A172 (cell line): ENCODE measurements at regions not wholly inside any gene's neighbourhood (a gene's known extent, or its start where the extent isn't known, plus 50 kb on each side); places are given as distances from the start of the nearest gene placed in this dataset.
A peak's percentile ranks its signal among the peaks of the same experiment; 100 is the strongest.

Experiments used
- DNase-seq: peaks from one replicate; pipeline ENCODE4 v3.0.0-alpha.2; 2015; ENCODE audit warnings: low spot score

DNA sequence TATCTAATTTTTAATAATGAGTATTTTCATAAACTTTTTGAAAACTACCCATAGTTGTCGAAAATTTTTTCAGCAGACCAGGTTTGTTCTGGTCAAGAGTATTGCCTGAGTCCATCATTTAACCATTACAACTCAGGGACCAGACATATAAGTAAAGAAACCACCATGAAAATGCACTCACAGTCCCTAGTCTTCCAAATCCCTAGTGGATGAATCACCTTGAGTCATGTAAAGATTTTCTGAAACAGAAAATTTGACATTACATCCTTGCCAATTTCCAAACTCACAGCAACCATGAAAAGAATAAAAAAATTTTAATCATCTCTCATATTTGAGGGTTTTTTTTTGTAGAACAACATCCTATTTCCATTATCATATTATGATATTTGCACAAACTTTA lies 1337.5 kb upstream of the CDH8 start:
- peak; percentile 8 for DNase-seq

DNA sequence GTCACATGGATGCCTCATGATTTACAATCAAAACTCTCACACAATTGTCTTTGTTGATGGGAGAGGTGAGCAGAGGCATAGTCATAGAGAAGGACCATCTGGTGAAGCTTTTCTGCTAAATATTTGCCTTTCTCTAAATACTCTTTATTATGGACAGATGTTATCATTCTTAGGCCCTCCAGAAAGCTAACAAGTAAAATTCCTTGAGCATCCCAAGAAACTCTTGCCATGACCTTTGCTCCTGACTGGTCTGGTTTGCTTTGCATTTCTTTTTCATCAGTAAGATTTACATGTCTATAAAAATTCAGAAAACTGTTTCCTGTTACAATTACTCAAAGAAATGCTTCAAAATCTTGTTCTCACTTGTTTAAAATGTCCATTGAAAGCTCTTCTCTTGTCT lies 1336.6 kb upstream of the CDH8 start:
- no peak for DNase-seq

DNA sequence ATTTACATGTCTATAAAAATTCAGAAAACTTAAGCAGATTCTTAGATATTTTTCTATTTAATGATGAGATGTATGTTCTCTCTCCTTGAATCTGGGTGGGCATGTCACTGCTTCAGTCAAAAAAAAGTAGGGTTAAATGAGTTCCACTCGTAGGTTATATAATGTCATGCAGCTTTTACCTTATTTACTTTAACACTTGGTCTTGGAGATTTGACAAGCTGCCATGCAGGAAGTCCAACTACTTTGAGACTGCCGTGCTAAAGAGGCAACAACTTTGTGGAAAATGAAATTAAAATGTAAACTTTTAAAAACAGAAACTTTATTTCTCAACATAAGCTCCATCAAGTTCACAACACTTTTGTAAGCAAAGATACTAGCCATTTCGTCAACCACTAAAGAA lies 1336.0 kb upstream of the CDH8 start:
- DNase-seq, result no peak

DNA sequence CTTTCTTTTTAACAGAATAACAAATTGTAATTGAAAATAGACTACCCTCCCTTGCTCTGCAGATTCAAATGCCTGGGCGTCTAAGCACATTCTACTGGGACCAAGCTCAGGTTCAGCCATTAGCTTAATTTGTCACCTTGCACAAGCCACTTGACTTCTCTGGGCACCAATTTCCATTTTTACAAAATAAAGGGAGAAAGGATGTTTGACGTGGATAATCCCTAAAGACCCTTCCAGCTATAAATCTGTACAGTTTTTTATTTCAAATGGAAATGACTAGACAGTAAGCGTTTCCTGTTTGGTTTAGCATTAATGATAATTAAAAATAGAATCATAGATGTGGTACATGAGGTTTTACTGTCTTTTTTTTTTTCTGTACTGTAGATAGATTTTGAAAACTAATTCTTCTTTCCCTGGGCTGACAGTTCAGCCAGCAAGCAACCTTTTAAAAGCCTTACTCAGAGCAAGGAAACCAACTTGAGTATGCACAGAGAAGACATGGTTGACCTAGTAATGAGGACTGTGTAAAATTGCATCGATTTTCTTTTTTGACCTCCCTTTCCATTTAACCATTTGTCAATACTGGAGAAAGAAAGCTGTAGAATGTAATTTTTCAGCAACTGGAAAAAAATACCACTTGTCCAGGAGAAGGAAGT lies 1329.5 kb upstream of the CDH8 start:
- DNase-seq, result no peak

DNA sequence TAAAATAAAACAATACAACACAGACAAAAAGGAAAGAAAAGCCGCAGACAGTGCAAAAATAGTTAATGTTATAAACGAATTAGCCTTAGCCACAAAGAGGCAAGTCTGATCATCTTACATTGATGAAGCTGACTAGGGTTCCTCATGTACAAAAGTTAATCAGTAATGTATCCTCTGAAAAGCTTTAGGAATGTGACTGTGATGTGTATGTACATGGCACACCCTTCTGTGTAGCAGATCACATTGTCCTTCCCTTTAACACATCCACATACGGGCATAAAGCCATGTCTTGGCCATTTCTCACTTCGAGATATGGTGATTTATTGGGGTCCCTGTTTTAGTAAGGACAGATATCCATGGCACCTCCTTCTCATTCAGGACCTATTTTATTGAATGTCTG lies 1327.5 kb upstream of the CDH8 start:
- no peak for DNase-seq

DNA sequence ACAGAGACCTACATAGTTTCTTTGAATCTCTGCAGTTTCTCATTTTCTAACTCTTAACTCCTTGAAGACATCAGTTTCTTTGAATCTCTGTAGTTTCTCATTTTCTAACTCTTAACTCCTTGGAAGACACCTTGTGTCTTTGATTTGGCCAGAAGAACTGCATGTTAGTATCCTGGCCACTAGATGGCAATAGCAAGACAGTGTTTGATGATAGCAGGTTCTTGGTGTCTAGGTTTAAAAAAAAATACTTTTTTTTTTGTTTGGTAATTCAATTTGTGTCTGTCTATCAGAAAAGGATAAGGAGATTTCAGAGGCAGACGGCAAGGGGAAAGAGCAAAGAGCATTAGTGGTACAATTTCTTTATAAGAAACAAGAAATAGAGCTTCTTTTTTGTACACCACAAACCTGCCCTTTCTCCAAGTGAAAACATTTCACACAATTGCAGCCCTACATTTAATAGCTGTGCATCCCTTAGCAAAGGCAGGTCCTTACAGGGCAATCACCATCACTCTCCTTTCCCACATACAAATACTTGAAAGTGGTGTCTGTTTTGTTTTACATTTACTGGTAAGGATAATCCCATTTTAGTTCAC lies 1324.9 kb upstream of the CDH8 start:
- peak; percentile 54 for DNase-seq

DNA sequence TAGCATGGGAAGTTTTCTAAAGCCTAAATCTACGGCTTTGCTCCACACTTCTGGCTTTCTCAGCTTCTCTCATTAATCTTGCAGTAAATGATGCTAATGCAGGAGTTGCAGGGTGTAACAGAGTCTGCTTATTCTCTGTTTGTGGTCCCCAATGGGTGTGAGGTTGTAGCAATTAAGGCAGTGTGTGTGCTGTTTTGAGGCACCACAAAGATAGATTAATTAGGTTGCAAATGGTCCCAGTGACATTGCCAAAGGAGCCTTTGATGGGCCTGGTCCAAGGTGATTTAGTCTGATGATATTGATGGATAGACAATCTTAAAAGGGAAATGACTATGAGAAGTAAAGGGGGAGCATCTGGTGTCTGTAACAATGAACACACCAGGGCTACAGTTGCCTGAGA lies 1313.7 kb upstream of the CDH8 start:
- DNase-seq, result no peak

DNA sequence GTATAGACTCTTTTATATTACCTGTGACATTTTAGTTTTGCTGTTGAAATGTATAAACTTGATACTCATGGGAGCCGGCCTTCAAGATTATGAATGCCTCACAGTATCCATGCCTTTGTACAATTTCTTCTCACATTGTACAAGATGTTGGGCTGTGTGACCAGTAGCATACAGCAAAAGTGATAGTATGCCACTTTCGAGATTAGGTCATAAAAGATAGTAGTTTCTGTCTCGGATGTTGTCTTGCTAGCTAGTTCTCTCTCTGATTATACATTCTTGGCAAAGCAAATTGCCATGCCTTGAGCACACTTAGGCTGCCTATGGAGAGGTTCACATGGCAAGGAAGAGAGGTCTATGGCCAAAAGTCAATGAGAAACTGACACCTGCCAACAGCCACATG lies 1309.8 kb upstream of the CDH8 start:
- DNase-seq, result no peak

DNA sequence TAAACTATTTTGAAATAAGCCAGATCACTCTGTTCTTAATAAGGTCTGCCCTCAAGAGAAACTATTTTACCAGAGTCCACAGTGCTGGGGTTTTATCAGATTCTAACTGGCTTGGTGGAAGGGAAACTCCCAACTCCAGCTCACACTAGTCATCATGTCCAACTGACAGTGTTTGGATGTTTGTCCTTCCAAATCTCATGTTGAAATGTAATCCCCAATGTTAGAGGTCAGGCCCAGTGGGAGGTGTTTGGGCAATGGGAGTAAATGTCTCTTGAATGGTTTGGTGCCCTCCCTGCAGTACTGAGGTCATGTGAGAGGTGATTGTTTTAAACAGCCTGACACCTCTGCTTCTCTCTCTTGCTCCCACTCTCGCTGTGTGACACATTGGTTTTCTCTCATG lies 1301.0 kb upstream of the CDH8 start:
- no peak for DNase-seq

DNA sequence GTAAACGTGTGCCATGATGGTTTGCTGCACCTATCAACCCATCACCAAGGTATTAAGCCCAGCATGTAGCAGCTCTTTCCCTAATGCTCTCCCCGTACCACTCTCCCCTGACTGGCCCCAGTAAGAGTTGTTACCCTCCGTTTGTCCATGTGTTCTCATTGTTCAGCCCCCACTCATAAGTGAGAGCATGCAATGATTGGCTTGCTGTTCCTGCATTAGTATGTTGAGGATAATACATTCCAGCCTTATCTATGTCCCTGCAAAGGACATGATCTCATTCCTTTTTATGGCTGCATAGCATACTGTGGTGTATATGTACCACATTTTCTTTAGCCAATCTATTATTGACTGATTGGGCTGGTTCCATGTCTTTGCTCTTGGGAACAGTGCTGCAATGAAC lies 1294.9 kb upstream of the CDH8 start:
- no peak for DNase-seq

DNA sequence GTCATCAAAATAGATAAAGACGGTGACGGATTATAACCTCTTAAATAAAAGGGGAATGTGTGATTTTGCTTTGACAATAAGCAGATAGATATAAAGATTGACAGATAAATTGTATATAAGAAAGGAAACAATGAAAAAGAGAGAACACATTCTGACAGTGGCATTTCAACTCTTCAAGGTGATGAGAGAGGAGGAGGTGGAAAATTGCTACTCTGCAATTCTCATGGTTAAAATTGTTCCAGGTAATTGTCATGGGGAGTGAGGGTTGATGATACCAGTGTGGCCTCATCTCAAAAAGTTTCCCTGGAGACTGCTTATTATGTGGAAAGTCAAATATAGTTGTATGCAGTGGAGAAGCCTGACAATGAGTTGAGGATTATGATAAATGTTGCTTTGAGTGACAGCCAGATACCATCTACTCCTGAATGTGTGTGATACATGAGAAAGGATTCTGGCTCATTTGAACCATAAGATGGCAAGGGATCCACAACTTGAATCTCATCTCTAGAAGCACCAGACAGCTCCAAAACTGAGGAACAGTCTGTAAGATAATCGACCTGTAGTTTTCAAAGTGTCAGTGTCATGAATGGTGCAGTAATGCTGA lies 1290.6 kb upstream of the CDH8 start:
- DNase-seq, result no peak

DNA sequence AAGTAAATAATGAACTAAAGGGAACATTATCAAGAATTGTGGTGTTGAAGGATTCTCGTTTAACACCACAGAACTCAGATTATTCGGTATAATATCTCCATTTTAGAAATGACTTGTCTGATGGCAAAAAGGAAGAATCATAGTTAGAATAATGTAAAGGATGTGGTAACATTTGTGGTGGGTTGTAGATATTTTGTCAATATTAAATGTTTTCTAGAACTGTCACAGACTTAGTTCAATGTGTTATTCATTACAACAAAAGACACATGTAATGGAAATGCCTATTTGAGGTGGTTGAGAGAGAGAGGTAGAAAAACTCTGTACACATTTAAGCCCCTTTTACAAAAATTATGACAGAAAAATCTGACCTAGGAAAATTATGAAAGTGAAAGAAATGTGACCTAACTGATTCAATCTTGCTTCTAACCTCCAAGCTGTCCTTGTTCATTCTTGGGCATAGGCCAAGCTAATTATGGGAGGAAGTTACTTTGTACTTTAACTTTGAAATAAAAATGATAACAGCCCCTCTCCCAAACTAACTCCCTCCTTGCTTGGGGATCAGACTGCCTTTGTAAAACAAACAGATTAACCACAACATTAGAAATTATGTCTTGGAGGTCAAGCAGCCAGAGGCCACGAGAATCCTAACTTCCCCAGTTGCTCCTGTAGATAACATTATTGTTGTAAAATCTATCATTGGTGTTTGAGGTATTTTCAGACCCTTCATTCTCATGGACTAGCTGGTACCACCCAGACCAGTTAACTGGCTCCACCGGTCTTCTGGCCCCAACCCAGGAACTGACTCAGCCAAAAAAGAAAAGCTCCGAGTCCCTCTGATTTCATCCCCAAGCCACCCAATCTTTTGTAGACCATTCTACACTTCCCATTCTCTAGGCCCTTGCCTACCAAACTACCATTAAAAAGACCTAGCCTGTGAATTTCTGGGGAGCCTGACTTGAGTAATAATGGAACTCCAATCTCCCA lies 1287.8 kb upstream of the CDH8 start:
- peak; percentile 46 for DNase-seq

DNA sequence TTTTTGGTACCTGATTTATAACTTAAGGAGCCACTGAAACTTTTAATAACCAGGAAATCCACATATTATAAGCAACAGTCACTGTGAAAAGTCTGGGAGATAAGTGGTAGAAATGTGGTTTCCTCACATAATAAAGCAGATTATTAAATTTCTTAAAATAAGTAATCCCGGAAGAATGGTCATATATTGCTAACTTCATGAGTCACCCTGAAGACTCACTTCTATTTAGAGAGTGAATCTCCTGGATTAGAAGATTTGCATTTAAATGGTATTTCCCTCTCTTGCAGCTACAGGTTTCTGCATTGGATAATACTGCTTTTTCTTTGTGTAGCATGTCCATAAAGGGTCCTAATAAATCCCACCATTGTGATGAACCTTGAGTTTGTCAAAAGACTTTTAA lies 1286.8 kb upstream of the CDH8 start:
- DNase-seq, result peak; percentile 46

DNA sequence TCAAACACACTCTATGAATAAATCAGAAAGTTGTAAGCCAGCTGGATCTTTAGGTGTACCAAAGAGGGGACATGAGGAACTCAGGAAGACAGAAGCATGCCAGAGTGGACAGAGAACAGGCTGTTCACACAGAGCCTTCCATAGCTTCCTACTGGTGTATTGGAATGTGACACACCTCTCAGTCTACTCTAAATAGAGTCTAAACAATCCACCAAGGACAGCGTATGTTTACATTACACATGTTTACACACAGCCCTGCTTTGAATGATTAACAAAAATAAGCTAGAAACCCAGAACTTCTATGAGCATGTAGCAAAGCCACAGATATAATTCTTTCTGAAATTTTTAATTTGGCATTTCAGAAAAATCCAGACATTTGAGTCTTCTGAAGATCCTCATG lies 1279.0 kb upstream of the CDH8 start:
- DNase-seq, result no peak

DNA sequence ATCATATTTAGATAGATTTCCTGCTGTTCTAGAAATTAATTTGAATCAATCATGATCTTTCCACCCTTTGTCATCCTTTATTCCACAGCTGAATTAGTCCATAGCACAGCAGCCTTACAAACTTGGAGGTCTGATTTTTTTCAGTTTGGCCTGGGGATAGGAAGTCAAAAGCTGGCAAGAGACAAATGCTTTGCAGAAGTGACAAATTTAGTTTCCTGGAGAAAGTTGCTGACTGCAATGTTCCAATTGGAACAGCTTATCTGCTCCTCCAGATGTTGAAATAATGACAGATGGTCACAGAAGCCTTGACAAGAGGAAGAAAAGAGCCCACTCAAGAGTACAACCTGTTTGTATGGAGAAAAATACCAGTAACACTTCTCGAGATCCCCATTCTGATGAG lies 1276.1 kb upstream of the CDH8 start:
- DNase-seq, result no peak

DNA sequence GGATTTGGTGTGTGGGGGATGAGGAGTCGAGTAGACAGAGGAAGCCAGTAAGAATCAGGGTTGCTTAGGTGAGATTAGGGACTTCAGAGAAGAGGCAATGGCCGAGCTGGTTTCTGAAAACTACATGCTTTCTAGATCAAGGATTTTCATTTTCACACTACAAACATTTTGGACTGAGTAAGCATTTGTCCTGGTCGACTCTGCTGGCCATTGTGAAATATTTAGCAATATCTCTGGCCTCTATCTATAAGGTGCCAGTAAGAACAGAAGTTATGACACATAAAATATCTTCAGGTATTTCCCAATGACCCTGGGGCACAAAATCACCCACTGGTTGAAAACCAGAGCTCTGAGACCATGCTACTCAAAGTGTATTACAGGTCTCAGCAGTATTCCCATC lies 1275.1 kb upstream of the CDH8 start:
- DNase-seq, result no peak

DNA sequence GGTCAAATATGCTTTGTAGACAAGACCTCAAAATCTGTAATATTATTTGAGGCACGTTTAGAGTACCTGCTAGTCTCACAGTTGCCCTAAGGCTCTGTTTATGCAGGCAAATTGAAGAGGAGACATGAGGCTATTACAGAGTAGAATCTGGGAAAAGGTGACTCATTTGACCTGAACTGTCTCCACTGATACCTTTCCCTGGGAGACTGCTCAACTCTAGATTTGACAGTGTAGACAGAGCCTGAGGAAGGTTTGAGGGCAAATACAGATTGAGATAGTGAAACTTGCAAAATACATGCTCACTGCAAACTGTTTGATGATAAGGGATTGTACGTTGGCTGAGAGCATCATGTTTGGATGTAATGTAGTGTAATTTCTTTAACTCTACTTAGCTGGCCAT lies 1266.6 kb upstream of the CDH8 start:
- DNase-seq, result no peak

DNA sequence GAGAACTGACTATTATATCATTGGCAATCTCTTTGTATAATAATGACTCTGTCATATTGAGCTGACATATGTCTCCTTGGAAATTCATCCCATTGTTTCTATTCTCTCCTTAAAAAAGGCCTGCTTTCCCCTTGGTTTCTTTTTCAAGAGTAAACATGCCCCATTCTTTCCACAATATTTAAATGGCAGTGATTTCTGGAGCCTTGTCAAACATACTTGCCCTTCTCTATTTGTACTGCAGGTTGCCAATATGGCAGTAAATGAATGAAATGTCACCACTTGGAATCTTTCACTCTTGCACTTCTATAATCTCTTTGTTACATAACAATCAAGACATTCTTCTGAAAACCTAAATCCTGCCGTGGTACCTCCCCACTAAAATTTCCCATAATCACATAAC lies 1265.1 kb upstream of the CDH8 start:
- DNase-seq, result no peak

DNA sequence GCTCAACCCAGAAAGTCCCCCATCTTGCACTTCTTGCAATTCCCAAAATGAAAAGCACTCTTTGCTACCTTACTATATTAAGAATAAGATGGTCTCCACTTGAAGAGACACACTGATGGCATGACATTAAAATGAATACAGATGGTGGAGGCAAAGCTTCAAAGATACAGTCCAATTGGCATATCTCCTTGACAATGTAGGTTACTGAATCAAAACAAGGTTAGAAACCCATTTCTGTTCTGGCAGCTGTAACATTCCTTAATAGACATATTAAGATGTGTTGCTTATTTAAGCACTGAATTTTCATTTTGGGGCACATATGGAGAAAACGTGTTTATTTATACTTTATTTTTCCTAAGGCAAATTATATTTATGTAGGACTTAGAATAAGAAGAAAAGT lies 1262.8 kb upstream of the CDH8 start:
- no peak for DNase-seq

DNA sequence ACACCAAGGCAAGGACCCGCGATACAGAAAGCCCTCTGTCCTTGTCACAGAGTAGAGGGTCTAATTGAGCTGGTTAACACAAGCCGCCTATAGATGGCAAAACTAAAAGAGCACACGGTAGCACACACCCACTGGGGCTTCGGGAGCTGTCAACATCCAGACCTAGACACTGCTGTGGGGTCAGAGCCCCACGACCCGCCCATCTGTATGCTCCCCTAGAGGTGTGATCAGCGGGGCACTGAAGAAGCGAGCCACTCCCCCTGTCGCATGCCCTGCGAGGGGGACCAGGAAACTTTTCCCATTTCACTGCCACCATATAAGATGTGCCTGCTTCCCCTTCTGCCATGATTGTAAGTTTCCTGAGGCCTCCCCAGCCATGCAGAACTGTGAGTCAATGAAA lies 1255.8 kb upstream of the CDH8 start:
- no peak for DNase-seq

DNA sequence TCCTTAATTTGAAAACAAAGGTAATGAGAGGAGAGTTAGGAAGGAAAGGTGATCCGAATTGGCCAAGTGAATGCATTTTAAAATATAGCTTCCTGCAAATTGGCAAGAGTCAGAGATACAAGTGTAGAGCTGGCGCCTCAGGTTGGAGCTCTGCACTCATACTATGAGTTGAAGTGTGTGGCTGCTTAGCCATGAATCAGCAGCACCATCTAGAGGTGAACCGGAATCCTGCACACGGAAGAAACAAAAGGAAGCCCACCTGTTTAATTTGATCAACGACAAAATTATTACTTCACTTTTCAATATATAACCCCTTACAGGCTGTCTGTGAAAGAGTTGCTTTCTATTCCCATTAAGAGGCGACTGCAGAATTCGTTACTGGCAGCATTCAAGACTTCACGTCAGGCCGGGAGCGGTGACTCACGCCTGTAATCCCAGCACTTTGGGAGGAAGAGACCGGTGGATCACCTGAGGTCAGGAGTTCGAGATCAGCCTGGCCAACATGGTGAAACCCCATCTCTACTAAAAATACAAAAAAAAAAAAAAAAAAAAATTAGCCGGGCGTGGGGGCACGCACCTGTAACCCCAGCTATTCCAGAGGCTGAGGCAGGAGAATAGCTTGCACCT lies 1253.7 kb upstream of the CDH8 start:
- DNase-seq, result peak; percentile 65

DNA sequence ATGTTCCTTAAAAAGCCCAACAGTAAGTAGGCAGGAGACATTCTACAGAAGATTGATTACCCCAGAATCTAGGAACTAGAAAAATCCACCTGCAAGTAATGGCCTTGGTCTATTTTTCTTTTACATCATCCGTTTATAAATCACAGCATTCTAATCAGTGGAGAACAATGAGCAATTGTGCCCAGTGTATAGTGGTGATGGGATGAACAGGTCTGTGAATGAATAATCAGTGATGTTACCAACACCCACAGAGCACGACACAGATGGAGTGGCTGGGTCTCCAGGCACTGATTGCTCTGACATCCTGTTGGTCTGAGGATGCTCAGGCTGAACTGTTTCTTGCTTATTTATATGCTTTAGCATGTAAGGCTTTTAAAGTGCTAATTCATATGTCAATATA lies 1251.2 kb upstream of the CDH8 start:
- peak; percentile 60 for DNase-seq
